ENCODE measurements at regions not wholly inside any gene's neighbourhood (a gene's known extent, or its start where the extent isn't known, plus 50 kb on each side); places are given as distances from the start of the nearest gene placed in this dataset.
"Not testable (repeated sequence)": the region's sequence is repeated elsewhere in the genome, so short reads cannot be mapped to it uniquely, and the experiment has no call there.

- no peaks in the 10 kb centered on the region for H3K4me1 Mint-ChIP-seq
- ATAC-seq (ENCODE audit: low read depth) = no peak
- H3K4me3 Mint-ChIP-seq = no peak overlapping the region
- DNase-seq (ENCODE audit: low spot score in 2 of 2) = no peak
- no peaks in the 10 kb centered on the region for H3K9me3 Mint-ChIP-seq
- H3K36me3 Mint-ChIP-seq = no peaks in the 10 kb centered on the region
- H3K27ac Mint-ChIP-seq = no peak overlapping the region
- no peaks in the 10 kb centered on the region for H3K27me3 Mint-ChIP-seq
Observed at GRCh38 chrX:40883021-40883619, 147.8 kb upstream of the MED14 start.

DNA sequence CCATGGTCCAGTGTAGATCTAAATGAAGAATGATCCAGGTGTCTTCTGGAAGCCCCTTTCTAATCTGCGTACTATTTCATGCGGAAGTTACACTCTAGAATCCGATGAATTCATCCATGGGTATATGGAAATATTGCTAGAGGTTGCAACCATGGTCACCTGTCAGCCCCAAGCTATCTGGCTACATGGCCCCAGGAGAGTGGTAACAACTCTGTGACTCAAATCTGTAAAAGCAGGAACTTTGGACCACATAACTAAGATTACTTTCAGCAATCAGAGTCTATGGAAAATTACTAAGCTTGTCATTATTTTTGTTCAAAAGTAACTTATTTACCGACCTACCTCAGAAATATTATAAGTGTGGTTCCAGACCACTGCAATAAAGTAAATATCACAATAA, 150.6 kb upstream of the MED14 start:
- Mint-ChIP-seq H3K4me3 (no peak overlapping the region), H3K4me1 (no peaks in the 10 kb centered on the region), H3K36me3 (no peaks in the 10 kb centered on the region), H3K9me3 (no peaks in the 10 kb centered on the region), H3K27ac (no peak overlapping the region), H3K27me3 (no peaks in the 10 kb centered on the region)
- ATAC-seq (ENCODE audit: low read depth) (no peak), DNase-seq (ENCODE audit: low spot score in 2 of 2) (no peak)

GRCh38 chrX:40887476-40887875, 152.1 kb upstream of the MED14 start:
- Mint-ChIP-seq H3K27me3 (no peaks in the 10 kb centered on the region), H3K4me1 (no peaks in the 10 kb centered on the region), H3K27ac (no peak overlapping the region), H3K9me3 (peaks cover 2% of the 10 kb centered on the region), H3K4me3 (no peak overlapping the region), H3K36me3 (no peaks in the 10 kb centered on the region)
- ATAC-seq (ENCODE audit: low read depth) (no peak), DNase-seq (ENCODE audit: low spot score in 2 of 2) (no peak)

- Mint-ChIP-seq H3K27me3 (no peaks in the 10 kb centered on the region), H3K4me3 (no peak overlapping the region), H3K9me3 (peaks cover 2% of the 10 kb centered on the region), H3K36me3 (no peaks in the 10 kb centered on the region), H3K27ac (no peak overlapping the region), H3K4me1 (no peaks in the 10 kb centered on the region)
- DNase-seq (ENCODE audit: low spot score in 2 of 2) = no peak
- ATAC-seq (ENCODE audit: low read depth) = no peak
Observed at GRCh38 chrX:40891798-40892197, 156.5 kb upstream of the MED14 start.

GRCh38 chrX:40893251-40893910, 158.0 kb upstream of the MED14 start:
- Mint-ChIP-seq H3K9me3 (peaks cover 2% of the 10 kb centered on the region), H3K36me3 (no peaks in the 10 kb centered on the region), H3K4me1 (no peaks in the 10 kb centered on the region), H3K27me3 (no peaks in the 10 kb centered on the region), H3K27ac (no peak overlapping the region), H3K4me3 (no peak overlapping the region)
- ATAC-seq (ENCODE audit: low read depth) = no peak
- no peak for DNase-seq (ENCODE audit: low spot score in 2 of 2)

GRCh38 chrX:40895246-40895645, 159.9 kb upstream of the MED14 start:
- Mint-ChIP-seq H3K4me3 (no peak overlapping the region), H3K4me1 (no peaks in the 10 kb centered on the region), H3K36me3 (no peaks in the 10 kb centered on the region), H3K27me3 (no peaks in the 10 kb centered on the region), H3K27ac (no peak overlapping the region), H3K9me3 (peaks cover 2% of the 10 kb centered on the region)
- ATAC-seq (ENCODE audit: low read depth) = no peak
- no peak for DNase-seq (ENCODE audit: low spot score in 2 of 2)

DNA sequence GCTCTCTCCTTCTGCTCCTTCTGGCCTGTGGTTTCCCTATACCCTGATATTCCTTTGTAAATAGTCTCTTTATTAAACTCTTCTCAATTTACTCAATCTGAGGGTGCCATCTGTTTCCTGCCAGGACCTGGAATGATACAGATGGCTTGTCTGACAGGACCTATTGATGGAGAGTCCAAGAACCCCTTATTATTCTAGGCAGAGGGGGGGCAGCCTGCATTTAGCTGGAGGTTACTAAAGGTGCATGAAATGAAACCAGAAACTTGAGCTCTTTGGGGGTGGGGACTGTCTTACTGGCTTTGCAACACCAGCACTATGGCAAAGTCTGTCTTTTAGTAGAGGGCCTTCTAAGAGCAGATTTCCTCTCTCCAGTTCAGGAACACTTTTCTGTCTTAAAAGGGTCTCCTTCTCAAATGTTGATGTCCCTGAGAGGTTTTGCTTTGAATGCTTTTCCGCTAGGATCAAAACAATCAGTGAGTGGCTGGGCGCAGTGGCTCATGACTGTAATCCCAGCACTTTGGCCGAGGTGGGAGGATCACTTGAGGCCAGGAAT, 162.5 kb upstream of the MED14 start:
- ATAC-seq (ENCODE audit: low read depth) (no peak), DNase-seq (ENCODE audit: low spot score in 2 of 2) (no peak)
- Mint-ChIP-seq H3K4me1 (no peaks in the 10 kb centered on the region), H3K36me3 (no peaks in the 10 kb centered on the region), H3K9me3 (no peaks in the 10 kb centered on the region), H3K4me3 (no peak overlapping the region), H3K27me3 (no peaks in the 10 kb centered on the region), H3K27ac (no peak overlapping the region)

DNA sequence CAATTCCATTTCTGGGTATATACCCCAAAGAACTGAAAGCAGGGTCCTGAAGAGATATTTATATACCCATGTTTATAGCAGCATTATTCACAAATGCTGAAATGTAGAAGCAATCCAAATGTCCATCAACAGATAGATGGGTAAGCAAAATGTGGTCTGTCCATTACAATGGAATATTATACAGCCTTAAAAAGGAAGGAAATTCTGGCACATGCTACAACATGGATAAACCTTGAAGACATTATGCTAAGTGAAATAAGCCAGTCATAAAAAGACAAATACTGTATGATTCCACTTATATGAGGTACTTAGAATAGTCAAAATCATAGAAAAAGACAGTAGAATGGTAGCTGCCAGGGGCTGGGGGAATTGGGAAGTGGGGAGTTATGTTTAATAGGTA, 169.4 kb upstream of the MED14 start:
- H3K4me1 Mint-ChIP-seq; H3K4me3 Mint-ChIP-seq; H3K27ac Mint-ChIP-seq; ATAC-seq (ENCODE audit: low read depth); H3K27me3 Mint-ChIP-seq; H3K36me3 Mint-ChIP-seq; DNase-seq (ENCODE audit: low spot score in 2 of 2); H3K9me3 Mint-ChIP-seq: not testable (repeated sequence)

- Mint-ChIP-seq H3K9me3 (no peaks in the 10 kb centered on the region), H3K27me3 (no peaks in the 10 kb centered on the region), H3K4me1 (no peaks in the 10 kb centered on the region), H3K36me3 (no peaks in the 10 kb centered on the region), H3K27ac (no peak overlapping the region), H3K4me3 (no peak overlapping the region)
- DNase-seq (ENCODE audit: low spot score in 2 of 2) (no peak), ATAC-seq (ENCODE audit: low read depth) (no peak)
Observed at GRCh38 chrX:40908026-40908425, 172.7 kb upstream of the MED14 start.

DNA sequence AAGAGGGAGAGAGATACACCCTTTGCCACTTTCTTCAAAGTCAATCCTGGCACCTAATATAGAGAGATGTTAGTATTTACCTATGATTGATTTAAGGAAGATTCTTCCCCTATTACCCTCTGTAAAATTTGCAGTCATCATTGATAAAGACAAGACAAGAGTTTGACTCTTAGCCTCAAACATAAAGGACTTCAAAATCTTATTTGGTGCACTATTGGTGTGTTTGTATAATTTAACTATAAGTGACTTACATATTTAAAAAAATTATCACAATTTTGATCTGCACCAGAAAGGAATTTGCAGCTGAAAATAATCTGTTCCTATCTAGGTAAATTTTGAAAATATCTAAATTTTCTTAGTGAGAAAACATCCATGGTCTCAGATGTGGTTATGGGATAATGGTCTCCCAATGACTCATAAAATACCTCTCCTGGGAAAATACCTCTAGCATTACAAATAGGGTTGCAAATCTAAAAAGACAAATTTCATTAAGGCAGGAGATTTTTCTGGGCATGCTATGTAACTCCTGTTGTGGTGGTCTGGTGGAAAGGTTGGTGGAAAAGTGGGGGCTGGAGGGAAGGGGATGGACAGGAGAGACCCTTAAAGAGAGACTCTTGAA, 173.6 kb upstream of the MED14 start:
- no peak for ATAC-seq (ENCODE audit: low read depth)
- H3K4me1 Mint-ChIP-seq = no peaks in the 10 kb centered on the region
- H3K27ac Mint-ChIP-seq = peak overlapping the region; percentile 42
- H3K27me3 Mint-ChIP-seq = no peaks in the 10 kb centered on the region
- no peaks in the 10 kb centered on the region for H3K9me3 Mint-ChIP-seq
- H3K36me3 Mint-ChIP-seq = no peaks in the 10 kb centered on the region
- H3K4me3 Mint-ChIP-seq = no peak overlapping the region
- no peak for DNase-seq (ENCODE audit: low spot score in 2 of 2)

- Mint-ChIP-seq H3K4me1 (no peaks in the 10 kb centered on the region), H3K36me3 (no peaks in the 10 kb centered on the region)
Observed at GRCh38 chrX:40912166-40912565, 173.1 kb upstream of the USP9X start.

GRCh38 chrX:40912576-40912975, 172.7 kb upstream of the USP9X start:
- no peak for ATAC-seq (ENCODE audit: low read depth)
- Mint-ChIP-seq H3K27me3 (peaks cover 2% of the 10 kb centered on the region), H3K4me3 (no peak overlapping the region), H3K36me3 (no peaks in the 10 kb centered on the region), H3K9me3 (no peaks in the 10 kb centered on the region), H3K27ac (no peak overlapping the region), H3K4me1 (no peaks in the 10 kb centered on the region)
- DNase-seq (ENCODE audit: low spot score in 2 of 2) = no peak

More at GRCh38 chrX:40912166-40912565, 173.1 kb upstream of the USP9X start:
- no peak overlapping the region for H3K27ac Mint-ChIP-seq
- H3K27me3 Mint-ChIP-seq = peaks cover 2% of the 10 kb centered on the region
- no peaks in the 10 kb centered on the region for H3K9me3 Mint-ChIP-seq
- no peak overlapping the region for H3K4me3 Mint-ChIP-seq
- DNase-seq (ENCODE audit: low spot score in 2 of 2) = no peak
- ATAC-seq (ENCODE audit: low read depth) = no peak

GRCh38 chrX:40920351-40920750, 164.9 kb upstream of the USP9X start:
- ATAC-seq (ENCODE audit: low read depth) (peak; percentile 43), DNase-seq (ENCODE audit: low spot score in 2 of 2) (no peak)
- peaks cover 1% of the 10 kb centered on the region for H3K36me3 Mint-ChIP-seq
- H3K27ac Mint-ChIP-seq = no peak overlapping the region
- H3K4me3 Mint-ChIP-seq = no peak overlapping the region
- H3K9me3 Mint-ChIP-seq = peaks cover 4% of the 10 kb centered on the region
- H3K4me1 Mint-ChIP-seq = peaks cover 2% of the 10 kb centered on the region
- peaks cover 2% of the 10 kb centered on the region for H3K27me3 Mint-ChIP-seq

DNA sequence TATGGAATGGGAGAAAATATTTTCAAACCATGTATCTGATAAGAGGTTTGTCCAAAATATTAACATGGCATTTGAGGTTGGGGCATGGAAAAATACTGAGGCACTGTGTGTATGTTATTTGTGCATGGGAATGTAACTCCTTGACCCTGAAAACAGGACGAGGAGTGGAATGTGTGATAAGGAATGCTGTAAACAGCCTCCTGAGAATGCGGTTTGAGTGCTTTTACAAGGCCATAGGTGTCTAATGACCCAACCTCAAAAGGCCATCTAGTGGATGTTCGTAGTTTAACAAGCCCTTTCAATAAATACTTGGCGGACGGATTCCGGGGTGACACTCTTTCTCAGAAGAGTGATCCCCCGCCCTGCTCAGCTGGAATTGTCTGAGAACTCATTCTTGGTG, 162.9 kb upstream of the USP9X start:
- Mint-ChIP-seq H3K4me1 (peaks cover 2% of the 10 kb centered on the region), H3K9me3 (peaks cover 4% of the 10 kb centered on the region), H3K36me3 (peaks cover 1% of the 10 kb centered on the region), H3K27ac (no peak overlapping the region), H3K27me3 (no peaks in the 10 kb centered on the region), H3K4me3 (no peak overlapping the region)
- DNase-seq (ENCODE audit: low spot score in 2 of 2) (no peak), ATAC-seq (ENCODE audit: low read depth) (no peak)
